GM13977 (cell line): ENCODE measurements at regions not wholly inside any gene's neighbourhood (a gene's known extent, or its start where the extent isn't known, plus 50 kb on each side); places are given as distances from the start of the nearest gene placed in this dataset.

Experiments
- DNase-seq: peaks from one replicate; pipeline ENCODE4 v3.0.0; 2012; ENCODE audit warnings: low spot score
- CTCF ChIP-seq: IDR thresholded peaks from 2 replicates; pipeline ENCODE4 v1.5.1; 2012; ENCODE audit warnings: mild to moderate bottlenecking, control low read depth; ENCODE audit not compliant: insufficient read depth; ENCODE audit errors: extremely low read depth, missing control alignments
- in situ Hi-C: fragments of 300-500 bp; cut with MboI; formaldehyde crosslinking; loops from one replicate; pipeline ENCODE4 v1.12.0; 2022; ENCODE audit warnings: low sequenced_read_pairs, low pct_unique_long_range_greater_than_20kb, mixed read lengths, inconsistent platforms; ENCODE audit not compliant: unreplicated experiment

GRCh38 chr2:21267232-21267835 lies 143.6 kb downstream of the TDRD15 start:
- no peak for DNase-seq
- in situ Hi-C loops, result no loop called here
- TF ChIP-seq CTCF, result no peak

- in situ Hi-C loops, result no loop called here
- DNase-seq, result no peak
- no peak for TF ChIP-seq CTCF
Observed at GRCh38 chr2:21268197-21268877, 144.6 kb downstream of the TDRD15 start.

- in situ Hi-C loops, result no loop called here
- no peak for TF ChIP-seq CTCF
- no peak for DNase-seq
Observed at GRCh38 chr2:21268878-21269224, 145.1 kb downstream of the TDRD15 start.

GRCh38 chr2:21269382-21269781 lies 145.6 kb downstream of the TDRD15 start:
- in situ Hi-C loops, result no loop called here
- DNase-seq, result no peak
- TF ChIP-seq CTCF, result no peak

- in situ Hi-C loops, result no loop called here
- no peak for TF ChIP-seq CTCF
- DNase-seq, result no peak
Observed at GRCh38 chr2:21270083-21270491, 146.3 kb downstream of the TDRD15 start.

- in situ Hi-C loops, result no loop called here
- TF ChIP-seq CTCF, result no peak
- no peak for DNase-seq
Observed at GRCh38 chr2:21270708-21271122, 146.9 kb downstream of the TDRD15 start.
